HG03378 (cell line): ENCODE measurements at regions not wholly inside any gene's neighbourhood (a gene's known extent, or its start where the extent isn't known, plus 50 kb on each side); places are given as distances from the start of the nearest gene placed in this dataset.

Source experiments
- ATAC-seq: cut with Tn5 transposase; IDR thresholded peaks from one replicate; pipeline ENCODE4 v1.9.1; 2021; ENCODE audit warnings: mild to moderate bottlenecking, moderate library complexity; ENCODE audit not compliant: unreplicated experiment

DNA sequence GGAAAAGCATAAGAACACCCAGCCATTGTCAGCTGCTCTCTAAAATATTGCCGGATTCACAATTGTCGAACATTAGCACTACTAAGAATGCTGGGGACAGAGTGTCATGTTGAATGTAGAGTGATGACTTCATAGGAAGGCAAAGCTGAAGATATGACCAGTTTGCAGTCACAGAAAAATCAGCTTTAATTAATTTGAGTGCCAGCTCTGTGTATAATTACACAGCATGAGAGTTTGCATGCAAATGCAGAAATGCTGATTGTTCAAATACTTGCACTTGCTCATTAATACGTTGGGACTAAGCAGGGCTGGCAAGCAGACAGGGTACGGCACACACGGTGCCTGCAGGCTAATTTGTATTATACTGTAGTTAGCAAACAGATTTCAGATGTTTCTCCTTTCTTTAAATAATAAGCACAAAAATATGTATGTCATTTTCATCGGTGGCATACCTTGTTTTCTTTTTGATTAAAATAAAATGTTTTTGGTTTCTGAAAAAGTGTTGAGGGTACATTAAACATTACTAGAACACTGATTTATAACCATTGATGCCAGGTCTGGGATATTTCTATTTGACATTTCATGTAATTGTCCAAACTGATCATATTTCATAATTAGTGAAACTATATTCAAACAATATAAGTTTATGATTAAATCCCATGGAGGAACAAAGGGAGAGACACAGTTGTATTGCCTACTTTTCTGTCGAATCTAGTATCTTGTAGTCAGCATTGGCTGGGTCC is 99.8 kb upstream of the ADGRL2 start:
- no peak for ATAC-seq

DNA sequence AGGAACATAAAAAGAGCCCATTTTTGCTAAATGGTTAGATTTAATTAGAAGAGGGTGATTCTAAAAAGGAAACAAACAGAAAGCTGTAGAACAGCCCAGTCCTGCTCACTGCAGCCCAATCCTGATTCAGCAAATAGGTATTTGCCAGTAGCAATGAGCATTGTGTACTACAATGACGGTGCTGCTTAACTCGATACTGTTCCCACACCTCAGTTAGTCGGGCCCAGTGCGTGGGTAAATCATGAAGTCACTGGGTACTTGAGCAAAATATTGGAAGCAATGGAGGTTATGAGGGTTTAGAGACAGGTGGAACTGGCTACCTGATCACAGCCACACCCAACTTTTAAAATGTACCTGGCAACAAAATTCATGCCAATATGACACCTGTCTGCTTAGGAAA is 101.5 kb upstream of the ADGRL2 start:
- ATAC-seq: no peak

- no peak for ATAC-seq
These were observed 105.0 kb upstream of the ADGRL2 start for GRCh38 chr1:81695741-81696140.

DNA sequence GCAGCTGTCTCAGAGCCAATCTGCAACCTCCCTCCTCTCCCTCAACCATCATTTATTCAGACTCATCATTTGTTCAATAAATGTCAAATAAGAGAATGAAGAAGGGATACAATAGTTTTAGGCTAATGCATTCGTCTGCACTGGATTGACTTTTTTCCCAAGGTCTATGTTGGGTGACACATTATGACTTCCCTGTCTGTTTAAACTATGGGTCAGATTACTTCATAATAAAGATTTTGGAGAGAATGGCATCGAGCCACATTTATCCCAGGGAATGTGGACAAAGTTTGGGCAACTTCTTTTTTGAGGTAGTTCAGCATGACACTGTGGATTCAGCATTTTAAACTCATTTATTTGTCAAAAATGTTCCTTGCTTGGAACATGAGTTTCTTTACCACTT is 107.4 kb upstream of the ADGRL2 start:
- no peak for ATAC-seq

- ATAC-seq: no peak
These were observed 109.9 kb upstream of the ADGRL2 start for GRCh38 chr1:81690676-81691453.

DNA sequence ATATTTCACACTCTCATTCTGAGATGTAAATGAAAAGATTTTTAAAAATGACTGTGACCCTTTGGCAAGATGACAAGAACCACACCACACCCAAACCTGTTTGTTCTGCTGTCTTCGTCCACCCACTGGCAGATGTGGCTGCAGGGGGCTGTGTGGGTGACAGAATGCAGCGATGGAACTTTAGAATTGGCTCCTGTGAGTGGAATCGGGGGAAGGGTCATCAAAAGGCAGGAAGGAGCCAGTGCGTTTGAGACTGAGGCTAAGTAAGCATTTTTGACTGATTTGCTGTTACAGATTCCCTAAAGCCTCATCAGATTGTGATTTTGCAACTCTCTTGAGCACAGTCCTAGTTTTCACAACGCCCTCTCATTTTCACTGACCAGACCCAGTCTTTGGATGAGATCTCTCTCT is 111.2 kb upstream of the ADGRL2 start:
- no peak for ATAC-seq

DNA sequence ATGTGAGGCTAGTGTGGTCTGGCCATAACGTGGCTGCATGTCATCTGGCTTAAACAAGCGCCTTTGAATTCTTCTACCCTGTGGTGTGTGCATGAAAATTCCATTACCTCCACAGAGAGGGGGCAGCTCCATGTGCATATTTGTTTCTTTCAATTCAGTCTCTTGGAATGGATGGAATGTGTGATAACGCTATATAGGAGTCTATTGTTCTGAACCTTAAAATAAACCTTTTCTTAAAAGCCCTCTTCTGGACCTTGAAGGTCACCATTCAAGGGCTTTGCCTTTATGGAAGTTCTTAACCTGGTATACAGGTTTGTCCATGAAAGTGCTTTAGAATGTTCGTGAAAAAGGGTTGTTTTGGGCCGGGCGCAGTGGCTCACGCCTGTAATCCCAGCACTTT is 118.2 kb upstream of the ADGRL2 start:
- ATAC-seq: no peak

GRCh38 chr1:81681601-81682266 is 119.0 kb upstream of the ADGRL2 start:
- no peak for ATAC-seq

GRCh38 chr1:81681114-81681513 is 119.6 kb upstream of the ADGRL2 start:
- no peak for ATAC-seq

- no peak for ATAC-seq
These were observed 120.8 kb upstream of the ADGRL2 start for GRCh38 chr1:81679942-81680341.

- ATAC-seq: no peak
These were observed 122.0 kb upstream of the ADGRL2 start for GRCh38 chr1:81678779-81679178.

DNA sequence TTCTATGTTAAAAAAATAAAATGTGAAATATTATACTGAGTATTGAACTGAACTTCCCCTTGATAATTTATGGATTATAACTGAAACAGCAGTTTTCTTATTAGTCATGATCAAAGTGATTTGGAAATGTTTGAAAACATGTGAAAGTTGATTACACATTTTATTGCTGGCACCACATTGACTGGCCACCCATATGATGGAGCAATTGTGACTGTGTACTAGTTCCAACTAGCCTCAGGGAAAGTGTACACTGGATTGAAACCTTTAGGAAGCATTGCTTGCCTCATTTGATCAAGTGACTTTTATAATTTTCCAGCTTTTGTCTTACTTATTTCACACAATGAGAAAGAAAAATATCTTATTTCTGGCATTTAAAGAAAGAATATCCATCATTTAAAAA is 128.0 kb upstream of the ADGRL2 start:
- ATAC-seq: no peak

- no peak for ATAC-seq
These were observed 129.7 kb upstream of the ADGRL2 start for GRCh38 chr1:81671038-81671437.

GRCh38 chr1:81670286-81670685 is 130.4 kb upstream of the ADGRL2 start:
- ATAC-seq: no peak

DNA sequence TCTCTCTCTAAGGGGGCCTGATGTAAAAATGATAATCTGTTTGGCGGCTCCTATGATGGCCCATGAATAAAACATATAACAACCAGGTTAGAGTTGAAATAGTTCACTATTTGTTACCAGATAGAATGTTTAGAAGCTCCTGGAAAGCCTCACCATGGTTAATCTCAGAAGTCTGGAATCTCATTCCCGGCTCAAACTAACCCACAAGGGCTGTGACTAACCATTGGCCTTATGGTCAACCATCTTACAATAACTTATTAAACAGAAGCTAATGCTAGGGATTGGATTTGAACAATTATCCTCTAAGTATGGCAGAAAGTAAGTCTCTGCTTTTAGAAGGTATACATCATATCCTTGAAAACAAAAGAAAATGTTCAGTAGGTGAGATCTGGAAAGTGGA is 134.1 kb upstream of the ADGRL2 start:
- ATAC-seq: no peak

DNA sequence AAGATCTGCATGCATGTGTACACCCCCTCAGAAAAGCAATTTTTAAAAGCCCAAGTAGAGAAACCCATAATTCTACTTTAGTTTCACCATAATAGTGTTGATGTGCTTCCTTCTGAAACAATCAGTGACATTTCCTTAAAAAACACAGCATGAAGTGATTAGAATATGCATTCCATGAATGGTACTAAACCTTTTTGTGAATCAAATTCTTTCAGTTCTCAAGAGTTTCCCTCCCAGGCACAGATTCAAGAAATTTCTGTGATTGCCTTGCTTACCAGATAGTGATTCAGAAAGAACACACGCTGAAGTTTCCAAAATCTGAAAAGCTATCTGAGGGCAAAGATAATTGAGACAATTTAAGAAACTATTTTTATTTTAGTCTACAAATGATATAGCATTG is 136.4 kb upstream of the ADGRL2 start:
- no peak for ATAC-seq

GRCh38 chr1:81662913-81663526 is 137.7 kb upstream of the ADGRL2 start:
- ATAC-seq: no peak

DNA sequence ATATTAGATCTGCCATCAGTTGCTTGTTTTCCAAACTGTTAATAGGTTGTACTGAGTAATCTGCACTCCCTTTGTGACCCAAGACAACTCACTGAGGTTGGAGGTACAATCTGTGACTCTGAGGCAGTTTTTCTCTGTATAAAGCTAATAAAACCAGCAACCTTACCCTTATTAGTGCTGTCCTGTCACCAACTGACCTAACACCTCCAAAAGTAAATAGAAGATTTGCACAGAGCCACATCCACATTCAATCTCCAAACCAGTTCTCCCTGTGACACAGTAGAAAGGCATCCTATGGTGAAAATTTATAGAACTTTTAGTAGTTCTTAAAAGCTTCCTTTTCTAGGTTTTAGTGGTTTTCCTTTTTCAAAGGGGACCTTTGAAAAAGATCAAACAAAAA is 140.4 kb upstream of the ADGRL2 start:
- no peak for ATAC-seq

GRCh38 chr1:81654657-81655056 is 146.1 kb upstream of the ADGRL2 start:
- ATAC-seq: no peak

- ATAC-seq: no peak
These were observed 146.6 kb upstream of the ADGRL2 start for GRCh38 chr1:81654147-81654546.

GRCh38 chr1:81650776-81651175 is 150.0 kb upstream of the ADGRL2 start:
- no peak for ATAC-seq

DNA sequence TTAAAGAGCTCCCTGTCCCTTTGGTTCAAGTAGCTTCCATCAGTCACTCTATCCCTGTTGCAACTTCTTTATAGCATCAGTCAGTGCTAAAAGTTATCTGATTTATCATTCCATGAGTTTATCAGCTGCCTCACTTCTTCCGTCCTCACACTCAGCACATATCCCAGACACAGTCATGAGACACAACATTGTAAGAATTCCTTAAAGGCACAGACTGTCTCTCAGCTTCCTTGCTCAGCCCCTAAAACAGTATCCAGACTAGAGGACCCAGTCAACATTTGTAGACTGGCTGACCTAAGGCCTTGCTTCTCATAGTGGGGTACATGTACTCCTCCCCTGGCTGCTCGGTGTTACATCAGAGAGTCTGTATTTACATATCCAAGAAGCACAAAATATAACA is 164.9 kb upstream of the ADGRL2 start:
- ATAC-seq: no peak
